Progenitor cell of endocrine pancreas (in vitro differentiated cells): ENCODE measurements at regions not wholly inside any gene's neighbourhood (a gene's known extent, or its start where the extent isn't known, plus 50 kb on each side); places are given as distances from the start of the nearest gene placed in this dataset.

Experiments used
- DNase-seq: peaks from one replicate; pipeline ENCODE4 v3.0.0; 2021; ENCODE audit warnings: low spot score; ENCODE audit not compliant: unreplicated experiment
- H3K27ac Mint-ChIP-seq: 2 replicates; pipeline ENCODE4 v1.8.0; 2021; ENCODE audit warnings: mild to moderate bottlenecking, moderate library complexity, mixed read lengths
- H3K27me3 Mint-ChIP-seq: 2 replicates; pipeline ENCODE4 v1.8.0; 2021; ENCODE audit warnings: mixed read lengths
- H3K36me3 Mint-ChIP-seq: 2 replicates; pipeline ENCODE4 v1.8.0; 2022; ENCODE audit warnings: mixed read lengths; ENCODE audit not compliant: insufficient read depth
- H3K4me1 Mint-ChIP-seq: 2 replicates; pipeline ENCODE4 v1.8.0; 2021; ENCODE audit warnings: low read depth, mixed read lengths
- H3K4me3 Mint-ChIP-seq: 2 replicates; pipeline ENCODE4 v1.8.0; 2021; ENCODE audit warnings: low read depth, mild to moderate bottlenecking, moderate library complexity, mixed read lengths
- H3K9me3 Mint-ChIP-seq: 2 replicates; pipeline ENCODE4 v1.8.0; 2021; ENCODE audit warnings: low read depth, mixed read lengths
- CTCF ChIP-seq: fragments of 200-600 bp; sonication (generic); IDR thresholded peaks from one replicate; pipeline ENCODE4 v1.5.0; 2021; ENCODE audit warnings: antibody characterized with exemption, mild to moderate bottlenecking; ENCODE audit not compliant: unreplicated experiment

- Mint-ChIP-seq H3K27ac (no peak overlapping the region), H3K4me1 (no peaks in the 10 kb centered on the region), H3K36me3 (no peaks in the 10 kb centered on the region), H3K27me3 (peaks cover 20% of the 10 kb centered on the region), H3K4me3 (no peak overlapping the region), H3K9me3 (no peaks in the 10 kb centered on the region)
- DNase-seq = no peak
- TF ChIP-seq CTCF = no peak
Measured at GRCh38 chr4:8766610-8767009, 105.0 kb downstream of the HMX1 start.

- Mint-ChIP-seq H3K9me3 (no peaks in the 10 kb centered on the region), H3K36me3 (no peaks in the 10 kb centered on the region), H3K4me1 (no peaks in the 10 kb centered on the region), H3K27ac (no peak overlapping the region), H3K27me3 (peaks cover 17% of the 10 kb centered on the region), H3K4me3 (no peak overlapping the region)
- TF ChIP-seq CTCF = no peak
- no peak for DNase-seq
Measured at GRCh38 chr4:8765631-8766590, 105.7 kb downstream of the HMX1 start.

GRCh38 chr4:8765084-8765483 is 106.6 kb downstream of the HMX1 start:
- no peak overlapping the region for H3K27ac Mint-ChIP-seq

GRCh38 chr4:8763966-8764901 is 107.4 kb downstream of the HMX1 start:
- H3K9me3 Mint-ChIP-seq = no peaks in the 10 kb centered on the region
- H3K36me3 Mint-ChIP-seq = no peaks in the 10 kb centered on the region
- no peak for DNase-seq
- no peak overlapping the region for H3K27ac Mint-ChIP-seq
- TF ChIP-seq CTCF = no peak
- peaks cover 16% of the 10 kb centered on the region for H3K27me3 Mint-ChIP-seq
- no peaks in the 10 kb centered on the region for H3K4me1 Mint-ChIP-seq
- H3K4me3 Mint-ChIP-seq = no peak overlapping the region

More at GRCh38 chr4:8765084-8765483, 106.6 kb downstream of the HMX1 start:
- no peak for TF ChIP-seq CTCF
- no peaks in the 10 kb centered on the region for H3K9me3 Mint-ChIP-seq
- no peak overlapping the region for H3K4me3 Mint-ChIP-seq
- no peaks in the 10 kb centered on the region for H3K4me1 Mint-ChIP-seq
- H3K36me3 Mint-ChIP-seq = no peaks in the 10 kb centered on the region
- DNase-seq = no peak
- H3K27me3 Mint-ChIP-seq = peaks cover 16% of the 10 kb centered on the region
